ENCODE measurements at regions not wholly inside any gene's neighbourhood (a gene's known extent, or its start where the extent isn't known, plus 50 kb on each side); places are given as distances from the start of the nearest gene placed in this dataset.

GRCh38 chr4:81990898-81991297 lies 382.9 kb downstream of the HNRNPD start:
- DNase-seq = no peak

GRCh38 chr4:81990211-81990610 lies 383.6 kb downstream of the HNRNPD start:
- DNase-seq = no peak

DNA sequence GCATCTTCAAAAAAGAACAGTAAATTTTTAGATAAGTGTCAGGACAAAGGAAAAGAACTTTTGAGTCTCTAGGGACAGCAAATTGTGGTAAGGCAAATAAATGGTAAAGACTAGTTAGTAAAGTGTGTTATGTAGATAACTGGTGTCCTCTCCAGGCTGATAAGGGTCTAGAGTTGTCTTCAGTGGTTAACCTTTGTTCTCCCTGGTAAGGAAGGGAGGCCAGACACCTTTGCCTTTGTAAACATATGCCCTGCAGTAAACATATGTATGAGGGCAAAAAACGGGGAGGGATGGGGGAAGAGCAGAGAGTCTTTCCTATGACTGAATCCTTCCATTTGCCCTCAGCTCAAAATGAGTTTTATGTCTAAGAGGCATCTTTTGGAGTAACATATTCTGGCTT lies 384.6 kb downstream of the HNRNPD start:
- no peak for DNase-seq

- no peak for DNase-seq
Observed at GRCh38 chr4:81988178-81988577, 385.6 kb downstream of the HNRNPD start.

DNA sequence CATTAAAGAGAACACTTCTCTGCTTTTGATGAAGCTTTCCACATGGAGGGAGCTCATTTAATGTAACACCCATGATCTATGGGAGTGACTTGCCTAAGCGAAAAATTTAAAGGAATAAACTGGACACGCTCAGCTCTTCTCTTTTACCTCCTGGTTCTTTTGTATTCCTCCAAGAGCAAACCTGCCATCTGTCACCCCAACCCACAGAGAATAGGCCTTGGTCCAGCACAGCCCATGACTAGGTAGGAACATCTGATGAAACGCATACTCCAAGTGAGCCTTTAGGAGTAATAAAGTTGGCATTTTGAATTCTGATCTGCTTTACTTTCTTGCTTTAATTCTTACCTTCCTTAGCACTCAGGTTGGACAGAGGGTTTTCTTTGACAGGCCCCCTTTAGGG lies 389.0 kb downstream of the HNRNPD start:
- no peak for DNase-seq

DNA sequence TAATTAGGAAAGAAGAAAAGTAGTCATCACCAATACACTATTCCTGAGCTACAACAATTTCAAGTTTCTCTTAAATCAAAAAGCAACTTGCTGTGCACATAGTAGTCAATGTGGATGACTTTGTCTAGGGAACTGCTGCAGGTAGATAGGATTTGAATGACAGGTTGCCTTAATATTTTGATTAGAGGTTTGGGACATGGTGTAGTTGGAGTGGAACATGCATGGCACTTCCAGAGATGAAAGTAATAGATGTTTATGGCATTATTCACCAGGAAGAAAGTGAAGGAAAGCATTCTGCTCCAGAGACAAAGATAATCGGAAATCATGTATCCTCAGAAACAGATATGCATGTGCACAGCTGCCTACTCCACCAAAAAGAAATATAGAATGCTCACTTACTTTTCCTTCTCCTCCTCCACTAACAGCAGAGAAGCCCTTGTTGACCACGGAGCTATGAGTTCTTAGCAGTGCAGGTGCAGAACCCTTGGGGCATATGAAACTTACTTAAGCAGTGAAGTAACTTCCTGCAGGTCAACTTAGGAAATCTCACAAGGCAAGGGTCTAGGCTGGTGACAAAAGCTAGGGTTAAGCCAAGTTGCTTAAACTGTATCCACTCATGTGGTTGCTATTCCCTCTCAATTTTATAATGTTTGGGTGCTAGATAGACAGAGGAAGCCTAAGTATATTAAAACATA lies 390.8 kb downstream of the HNRNPD start:
- DNase-seq = no peak

DNA sequence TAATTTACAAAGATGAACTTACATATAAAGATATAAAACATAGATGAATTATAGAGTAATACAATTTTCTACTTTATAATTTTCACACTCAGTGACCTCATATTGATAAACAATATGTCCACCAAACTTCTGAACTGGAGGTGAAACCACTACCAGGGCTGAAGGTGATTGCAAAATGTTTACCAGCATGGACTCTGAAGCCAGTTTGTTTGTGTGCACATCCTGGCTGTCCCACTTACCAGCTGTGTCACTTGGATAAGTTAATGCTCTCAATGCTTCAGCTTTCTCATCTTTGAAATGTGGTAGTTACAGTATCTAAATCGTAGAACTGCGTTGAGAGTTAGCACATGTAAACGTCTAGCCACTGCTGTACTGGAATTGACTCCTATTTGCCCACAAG lies 392.6 kb downstream of the HNRNPD start:
- DNase-seq = no peak

DNA sequence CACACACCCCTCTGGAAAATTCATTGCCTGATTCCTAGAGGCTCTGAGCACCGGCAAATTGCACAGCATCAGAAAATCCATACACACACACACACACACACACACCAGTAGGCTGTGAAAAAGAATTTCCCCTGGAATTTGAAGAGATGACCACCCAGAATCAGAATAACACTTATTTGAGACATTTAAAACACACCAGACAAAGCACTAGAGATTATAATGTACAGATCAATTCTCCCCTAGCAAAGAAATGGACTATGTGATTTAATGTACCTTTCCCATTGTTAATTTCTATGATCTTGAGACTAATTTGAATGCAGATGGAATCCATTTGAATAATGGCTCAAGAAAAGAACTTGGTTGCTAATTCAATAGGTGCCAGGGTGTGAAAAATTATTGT lies 399.3 kb downstream of the HNRNPD start:
- DNase-seq = no peak

GRCh38 chr4:81971637-81972381 lies 402.0 kb downstream of the HNRNPD start:
- no peak for DNase-seq

GRCh38 chr4:81971061-81971460 lies 402.7 kb downstream of the HNRNPD start:
- DNase-seq = no peak

- no peak for DNase-seq
Observed at GRCh38 chr4:81970454-81970853, 403.3 kb downstream of the HNRNPD start.

GRCh38 chr4:81966676-81967075 lies 407.1 kb downstream of the HNRNPD start:
- DNase-seq = no peak

- no peak for DNase-seq
Observed at GRCh38 chr4:81965911-81966310, 407.9 kb downstream of the HNRNPD start.

DNA sequence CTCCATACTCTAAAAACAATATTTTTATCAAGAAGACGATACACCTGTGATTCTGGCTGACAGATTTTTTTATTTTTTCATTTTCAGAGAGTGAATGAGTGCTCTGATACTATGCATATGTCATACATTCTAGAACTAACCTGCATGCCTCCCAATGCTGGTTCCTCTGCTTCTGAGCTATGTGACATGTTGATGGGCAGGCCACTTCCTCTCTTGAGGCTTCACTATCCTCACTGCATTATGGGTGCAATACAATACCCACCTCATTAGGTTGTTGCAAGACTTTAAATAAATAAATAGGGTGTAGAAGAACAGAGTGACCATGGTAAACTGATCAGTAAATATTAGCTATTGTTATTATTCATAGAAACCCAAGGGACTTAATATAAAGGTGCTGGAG lies 408.3 kb downstream of the HNRNPD start:
- no peak for DNase-seq

DNA sequence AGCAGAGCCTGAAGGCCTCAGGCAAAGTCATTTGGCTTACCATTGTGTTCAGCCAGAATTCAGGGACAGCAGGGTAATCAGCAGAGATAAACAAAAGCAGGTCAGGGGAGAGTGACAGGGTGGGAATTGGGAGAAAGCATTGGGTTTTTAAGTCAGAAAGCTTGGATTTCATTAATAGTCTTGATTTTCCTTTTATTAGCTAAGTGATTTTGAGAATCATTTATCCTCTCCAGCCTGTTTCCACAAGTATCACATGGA lies 410.1 kb downstream of the HNRNPD start:
- no peak for DNase-seq

DNA sequence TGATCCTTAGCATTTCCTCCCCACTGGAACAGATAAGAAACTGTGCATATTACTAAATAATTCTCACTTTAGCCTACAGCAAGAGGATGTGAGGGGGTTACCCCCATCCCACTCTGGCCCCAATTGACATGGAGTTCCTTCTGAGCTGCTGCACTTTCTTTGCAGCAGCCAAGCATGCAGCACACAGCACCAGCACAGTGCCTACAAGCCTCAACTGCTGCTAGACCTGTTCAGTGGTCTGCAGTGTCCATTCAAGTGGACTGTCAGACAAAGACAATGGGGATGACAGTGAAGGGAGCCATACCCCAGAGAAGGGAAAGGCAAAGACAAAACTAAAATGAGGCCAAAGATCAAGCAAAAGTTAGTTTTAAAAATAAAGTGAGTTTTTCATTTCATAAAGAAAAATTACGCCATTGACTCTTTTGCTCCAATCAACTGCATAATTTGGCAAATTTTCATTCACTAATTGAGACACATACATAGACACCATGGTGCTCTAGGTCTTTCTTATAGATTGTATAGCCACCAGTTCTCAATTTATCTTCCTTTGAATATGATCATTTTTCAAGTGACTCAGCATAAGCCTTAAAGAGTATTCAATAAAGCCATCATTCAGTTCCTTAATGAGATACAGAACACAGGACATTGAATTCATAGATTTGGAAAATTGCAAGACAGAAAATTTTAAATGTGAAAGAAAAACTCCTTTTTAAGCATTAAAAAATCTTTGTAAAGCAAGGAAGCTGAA lies 410.6 kb downstream of the HNRNPD start:
- DNase-seq = no peak

GRCh38 chr4:81960961-81961360 lies 412.8 kb downstream of the HNRNPD start:
- no peak for DNase-seq

DNA sequence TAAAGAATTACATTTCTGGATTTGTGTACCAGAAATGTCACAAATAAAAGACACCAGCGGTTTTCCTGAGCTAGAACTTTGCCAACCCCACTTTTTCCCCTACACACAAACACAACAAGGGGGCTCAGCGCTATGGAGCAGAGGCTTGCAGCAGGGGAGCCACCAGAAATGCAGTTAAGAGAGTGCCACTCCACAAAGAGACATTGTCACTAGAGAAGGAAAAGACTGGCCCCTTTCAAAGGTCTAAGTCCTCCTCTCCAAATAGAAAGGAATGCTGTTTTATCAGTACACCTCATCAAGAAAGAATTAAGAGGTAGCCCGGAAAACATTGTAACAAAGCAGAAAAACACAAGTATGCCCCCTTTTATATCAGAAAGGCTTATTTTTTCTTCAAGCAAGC lies 419.5 kb downstream of the HNRNPD start:
- no peak for DNase-seq

- DNase-seq = peak; percentile 86
Observed at GRCh38 chr4:81951891-81952455, 421.8 kb downstream of the HNRNPD start.

- no peak for DNase-seq
Observed at GRCh38 chr4:81946996-81947395, 426.8 kb downstream of the HNRNPD start.

DNA sequence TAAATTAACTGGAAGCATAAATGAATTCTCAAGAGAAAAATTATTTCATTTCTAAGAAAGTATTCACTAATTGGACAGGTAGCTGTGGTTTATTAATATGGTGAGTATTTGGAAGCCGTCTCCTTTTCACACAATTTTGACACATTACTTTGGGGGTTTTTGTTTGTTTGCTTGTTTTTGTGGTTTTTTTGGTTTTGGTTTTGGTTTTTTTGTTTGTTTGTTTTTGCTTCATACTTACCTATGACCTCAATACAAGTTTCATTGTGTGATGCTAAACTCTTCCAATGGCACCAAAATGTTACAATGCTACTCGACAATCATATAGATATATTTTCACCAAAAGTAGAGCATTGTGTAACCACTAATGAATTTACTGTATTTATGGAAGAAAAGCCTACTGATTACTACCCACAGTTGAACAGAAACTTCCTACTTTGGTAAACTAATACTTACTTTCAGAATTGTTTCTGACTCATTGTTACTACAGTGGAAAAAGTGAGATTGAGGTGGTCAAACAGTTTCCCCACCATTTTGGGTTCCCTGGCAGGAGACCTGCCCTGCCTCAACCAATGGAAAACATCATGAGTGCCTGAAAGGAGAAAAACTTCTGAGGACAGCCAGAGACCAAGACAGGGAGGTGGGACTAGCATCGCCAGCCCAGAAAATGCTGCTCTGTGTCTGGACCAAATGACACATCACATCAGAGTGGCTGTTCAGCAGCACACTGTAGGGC lies 443.1 kb downstream of the HNRNPD start:
- DNase-seq = no peak

DNA sequence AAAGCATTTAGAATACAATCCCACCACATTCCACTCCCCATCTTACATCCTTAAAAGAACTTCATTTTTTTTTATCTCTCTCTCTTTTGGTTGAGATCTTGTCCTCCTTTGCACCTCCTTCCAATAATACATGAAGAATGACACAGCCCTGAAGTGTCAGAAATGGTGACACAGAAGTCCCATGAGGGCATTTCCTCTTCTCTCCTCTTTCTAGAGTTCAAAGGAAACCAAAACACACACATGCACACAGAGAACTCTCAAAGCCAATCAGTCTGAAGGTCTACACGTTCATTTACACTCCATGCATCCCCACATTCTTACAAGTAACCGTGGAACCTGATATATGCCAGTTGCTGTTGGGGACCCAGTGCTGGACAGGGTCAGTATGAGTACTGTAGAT lies 450.7 kb downstream of the HNRNPD start:
- no peak for DNase-seq

- DNase-seq = no peak
Observed at GRCh38 chr4:81922313-81922712, 450.6 kb upstream of the RASGEF1B start.

All from DMS153 (cell line).